Mesenchymal stem cell (in vitro differentiated cells and primary cell): ENCODE measurements at regions not wholly inside any gene's neighbourhood (a gene's known extent, or its start where the extent isn't known, plus 50 kb on each side); places are given as distances from the start of the nearest gene placed in this dataset.

Experiments used
- DNase-seq: peaks from one replicate; pipeline ENCODE4 v3.0.0-alpha.2; 2013
- H2AFZ ChIP-seq: one replicate; pipeline ENCODE4 v1.6.1; 2013; ENCODE audit warnings: low read depth, mild to moderate bottlenecking, control low read depth, inconsistent platforms, low read length, moderate library complexity
- H2AK5ac ChIP-seq: 2 replicates; pipeline ENCODE4 v1.6.1; 2013; ENCODE audit warnings: low read length, moderate library complexity, mild to moderate bottlenecking, inconsistent platforms; ENCODE audit not compliant: severe bottlenecking
- H2BK120ac ChIP-seq: one replicate; pipeline ENCODE4 v1.6.1; 2013; ENCODE audit warnings: low read depth, mild to moderate bottlenecking, inconsistent platforms, low read length, moderate library complexity
- H2BK12ac ChIP-seq, 2 experiments: one replicate each; pipeline ENCODE4 v1.6.1; 2013; ENCODE audit warnings: inconsistent platforms in 2 of 2, low read length in 2 of 2, mild to moderate bottlenecking in 2 of 2, moderate library complexity in 2 of 2, control low read depth in 1 of 2
- H2BK15ac ChIP-seq: one replicate; pipeline ENCODE4 v1.6.1; 2013; ENCODE audit warnings: mild to moderate bottlenecking, low read depth, inconsistent platforms; ENCODE audit not compliant: poor library complexity, severe bottlenecking
- H2BK5ac ChIP-seq: 2 replicates; pipeline ENCODE4 v1.6.1; 2013; ENCODE audit warnings: low read depth, mild to moderate bottlenecking, low read length, control low read depth, inconsistent platforms; ENCODE audit not compliant: poor library complexity, severe bottlenecking
- H3K14ac ChIP-seq, 2 experiments: one replicate each; pipeline ENCODE4 v1.6.1; 2013; ENCODE audit warnings: inconsistent platforms in 2 of 2, low read length in 2 of 2, control low read depth in 1 of 2, mild to moderate bottlenecking in 1 of 2, moderate library complexity in 1 of 2
- H3K18ac ChIP-seq, 2 experiments: one replicate each; pipeline ENCODE4 v1.6.1; 2013; ENCODE audit warnings: inconsistent platforms in 2 of 2, low read length in 2 of 2, control low read depth in 1 of 2, low read depth in 1 of 2, mild to moderate bottlenecking in 1 of 2
- H3K23ac ChIP-seq, 2 experiments: one replicate each; pipeline ENCODE4 v1.6.1; 2013; ENCODE audit warnings: inconsistent platforms in 2 of 2, low read length in 2 of 2, mild to moderate bottlenecking in 2 of 2, moderate library complexity in 2 of 2, control low read depth in 1 of 2
- H3K27ac ChIP-seq: 2 replicates; pipeline ENCODE4 v1.5.1; 2013; ENCODE audit warnings: mild to moderate bottlenecking, moderate library complexity, low read length, control low read depth, inconsistent platforms; ENCODE audit not compliant: poor library complexity, severe bottlenecking
- H3K27me3 ChIP-seq, 2 experiments: 2 replicates each; pipeline versions ENCODE4 v1.6.1 to v1.7.0; 2013; ENCODE audit warnings: low read length in 2 of 2, mild to moderate bottlenecking in 2 of 2, moderate library complexity in 2 of 2, control low read depth in 1 of 2, inconsistent platforms in 1 of 2; ENCODE audit not compliant: control insufficient read depth in 1 of 2, insufficient read depth in 1 of 2
- H3K36me3 ChIP-seq, 2 experiments: 2 replicates each; pipeline versions ENCODE4 v1.6.1 to v1.7.0; 2013; ENCODE audit warnings: low read length in 2 of 2, control low read depth in 1 of 2, inconsistent platforms in 1 of 2, low read depth in 1 of 2, mild to moderate bottlenecking in 1 of 2; ENCODE audit not compliant: insufficient read depth in 2 of 2, control insufficient read depth in 1 of 2
- H3K4ac ChIP-seq, 2 experiments: one replicate each; pipeline ENCODE4 v1.6.1; 2013; ENCODE audit warnings: inconsistent platforms in 2 of 2, low read length in 2 of 2, mild to moderate bottlenecking in 2 of 2, moderate library complexity in 2 of 2, control low read depth in 1 of 2, low read depth in 1 of 2
- H3K4me1 ChIP-seq: 2 replicates; pipeline ENCODE4 v1.6.1; 2013; ENCODE audit warnings: low read depth, low read length, control low read depth; ENCODE audit not compliant: control insufficient read depth, insufficient read depth
- H3K4me2 ChIP-seq: 2 replicates; pipeline ENCODE4 v1.6.1; 2013; ENCODE audit warnings: low read length, mild to moderate bottlenecking, inconsistent platforms; ENCODE audit not compliant: poor library complexity, severe bottlenecking
- H3K4me3 ChIP-seq, 2 experiments: 2 replicates each; pipeline versions ENCODE4 v1.5.1 to v1.7.0; 2013; ENCODE audit warnings: low read length in 2 of 2, mild to moderate bottlenecking in 2 of 2, control low read depth in 1 of 2, low read depth in 1 of 2; ENCODE audit not compliant: insufficient read depth in 1 of 2
- H3K79me1 ChIP-seq: replicated peaks from 2 replicates; pipeline ENCODE4 v1.6.1; 2013; ENCODE audit warnings: mild to moderate bottlenecking, control low read depth, low read length, inconsistent platforms; ENCODE audit not compliant: poor library complexity, severe bottlenecking
- H3K9ac ChIP-seq: 2 replicates; pipeline ENCODE4 v1.7.0; 2013; ENCODE audit warnings: mild to moderate bottlenecking, low read length, moderate library complexity
- H3K9me3 ChIP-seq: 2 replicates; pipeline ENCODE4 v1.7.0; 2013; ENCODE audit warnings: mild to moderate bottlenecking, low read length; ENCODE audit not compliant: control insufficient read depth
- H4K8ac ChIP-seq: one replicate; pipeline ENCODE4 v1.6.1; 2013; ENCODE audit warnings: inconsistent platforms, mild to moderate bottlenecking, low read length, moderate library complexity
- H4K91ac ChIP-seq: one replicate; pipeline ENCODE4 v1.6.1; 2013; ENCODE audit warnings: mild to moderate bottlenecking, low read length, inconsistent platforms
- WGBS: methylation state at CpG from one replicate; pipeline ENCODE4 v1.1.7; 2013; ENCODE audit warnings: mixed read lengths; 5-methylcytosine and 5-hydroxymethylcytosine counted together

- Histone ChIP-seq H3K27me3 (peaks cover 0 to 4% of the 10 kb centered on the region in 2 experiments), H3K79me1 (no peaks in the 10 kb centered on the region), H2BK5ac (no peak overlapping the region), H3K4me2 (no peak overlapping the region), H2BK15ac (no peak overlapping the region), H3K27ac (no peak overlapping the region), H4K91ac (no peak overlapping the region), H4K8ac (no peak overlapping the region), H2BK120ac (no peak overlapping the region), H3K9me3 (no peaks in the 10 kb centered on the region), H3K23ac (no peak overlapping the region), H3K4me3 (no peak overlapping the region), H3K36me3 (no peaks in the 10 kb centered on the region), H3K18ac (no peak overlapping the region), H3K9ac (no peak overlapping the region), H2AFZ (no peak overlapping the region), H3K4me1 (peaks cover 3% of the 10 kb centered on the region), H2BK12ac (no peak overlapping the region), H3K14ac (no peak overlapping the region), H2AK5ac (no peak overlapping the region), H3K4ac (no peak overlapping the region)
- WGBS: 58% methylated on average over 2 of the region's 2 CpGs
- no peak for DNase-seq
Observed at GRCh38 chr15:98405013-98405412, 243.3 kb upstream of the IGF1R start.

- 92% methylated on average over 9 of the region's 9 CpGs for WGBS
- Histone ChIP-seq H3K9me3 (no peaks in the 10 kb centered on the region), H3K4me1 (peaks cover 3% of the 10 kb centered on the region), H3K79me1 (no peaks in the 10 kb centered on the region), H3K27me3 (no peaks in the 10 kb centered on the region), H4K91ac (no peak overlapping the region), H2BK120ac (no peak overlapping the region), H2AK5ac (no peak overlapping the region), H3K23ac (no peak overlapping the region), H2BK5ac (no peak overlapping the region), H3K4ac (no peak overlapping the region), H3K36me3 (no peaks in the 10 kb centered on the region), H3K27ac (no peak overlapping the region), H3K14ac (no peak overlapping the region), H3K4me3 (no peak overlapping the region), H2BK15ac (no peak overlapping the region), H3K4me2 (no peak overlapping the region), H4K8ac (no peak overlapping the region), H2BK12ac (no peak overlapping the region), H3K18ac (no peak overlapping the region), H2AFZ (no peak overlapping the region), H3K9ac (no peak overlapping the region)
- no peak for DNase-seq
Observed at GRCh38 chr15:98408231-98408630, 240.1 kb upstream of the IGF1R start.

- H2BK12ac ChIP-seq: no peak overlapping the region
- H3K4me1 ChIP-seq: peaks cover 6% of the 10 kb centered on the region
- no peak overlapping the region for H3K4ac ChIP-seq
- no peak overlapping the region for H3K18ac ChIP-seq
- no peak overlapping the region for H2BK120ac ChIP-seq
- DNase-seq: no peak
- H3K27me3 ChIP-seq: no peaks in the 10 kb centered on the region
- no peak overlapping the region for H3K23ac ChIP-seq
- H3K36me3 ChIP-seq: no peaks in the 10 kb centered on the region
- H3K9me3 ChIP-seq: no peaks in the 10 kb centered on the region
- WGBS: 73% methylated on average over 2 of the region's 2 CpGs
- H4K91ac ChIP-seq: no peak overlapping the region
- no peaks in the 10 kb centered on the region for H3K79me1 ChIP-seq
- no peak overlapping the region for H3K4me2 ChIP-seq
- H2AK5ac ChIP-seq: no peak overlapping the region
- H2BK15ac ChIP-seq: no peak overlapping the region
- no peak overlapping the region for H3K27ac ChIP-seq
- no peak overlapping the region for H3K4me3 ChIP-seq
- H2BK5ac ChIP-seq: no peak overlapping the region
- no peak overlapping the region for H3K9ac ChIP-seq
- no peak overlapping the region for H3K14ac ChIP-seq
- H4K8ac ChIP-seq: no peak overlapping the region
- no peak overlapping the region for H2AFZ ChIP-seq
Observed at GRCh38 chr15:98410328-98410727, 238.0 kb upstream of the IGF1R start.

GRCh38 chr15:98412852-98413251, 235.5 kb upstream of the IGF1R start:
- Histone ChIP-seq H3K23ac (no peak overlapping the region), H3K9ac (no peak overlapping the region), H3K4me2 (no peak overlapping the region), H3K27me3 (peaks cover 0 to 5% of the 10 kb centered on the region in 2 experiments), H3K27ac (no peak overlapping the region), H3K18ac (no peak overlapping the region), H3K9me3 (no peaks in the 10 kb centered on the region), H3K4me3 (no peak overlapping the region), H3K36me3 (no peaks in the 10 kb centered on the region), H2BK5ac (no peak overlapping the region), H4K91ac (no peak overlapping the region), H2BK120ac (no peak overlapping the region), H4K8ac (no peak overlapping the region), H2AFZ (no peak overlapping the region), H2BK15ac (no peak overlapping the region), H3K4me1 (peaks cover 6% of the 10 kb centered on the region), H2AK5ac (no peak overlapping the region), H3K4ac (no peak overlapping the region), H3K79me1 (no peaks in the 10 kb centered on the region), H3K14ac (no peak overlapping the region), H2BK12ac (no peak overlapping the region)
- DNase-seq: no peak
- WGBS: 55% methylated on average over 1 of the region's 2 CpGs
